H9 (cell line): ENCODE measurements at regions not wholly inside any gene's neighbourhood (a gene's known extent, or its start where the extent isn't known, plus 50 kb on each side); places are given as distances from the start of the nearest gene placed in this dataset.

Experiments
- DNase-seq: peaks from one replicate; pipeline ENCODE4 v3.0.0-alpha.2; 2017
- H2AFZ ChIP-seq: one replicate; pipeline ENCODE4 v1.6.1; 2013; ENCODE audit warnings: mild to moderate bottlenecking, low read length, control low read depth, moderate library complexity
- H2AK5ac ChIP-seq: 2 replicates; pipeline ENCODE4 v1.6.1; 2013; ENCODE audit warnings: low read length, control low read depth, mixed read lengths; ENCODE audit not compliant: insufficient read length
- H2BK120ac ChIP-seq: one replicate; pipeline ENCODE4 v1.6.1; 2013; ENCODE audit warnings: low read depth, mild to moderate bottlenecking, low read length, control low read depth, inconsistent platforms; ENCODE audit not compliant: poor library complexity, severe bottlenecking
- H2BK12ac ChIP-seq: 2 replicates; pipeline ENCODE4 v1.6.1; 2013; ENCODE audit warnings: low read length, control low read depth, mixed read lengths, low read depth; ENCODE audit not compliant: insufficient read length
- H2BK15ac ChIP-seq: 2 replicates; pipeline ENCODE4 v1.6.1; 2013; ENCODE audit warnings: low read depth, low read length, control low read depth
- H2BK20ac ChIP-seq: one replicate; pipeline ENCODE4 v1.6.1; 2013; ENCODE audit warnings: low read depth, mild to moderate bottlenecking, low read length, control low read depth, inconsistent platforms; ENCODE audit not compliant: poor library complexity, severe bottlenecking
- H2BK5ac ChIP-seq: 2 replicates; pipeline ENCODE4 v1.6.1; 2013; ENCODE audit warnings: low read length, control low read depth, mixed read lengths; ENCODE audit not compliant: insufficient read length
- H3K14ac ChIP-seq: 2 replicates; pipeline ENCODE4 v1.6.1; 2013; ENCODE audit warnings: low read length, control low read depth; ENCODE audit not compliant: insufficient read depth
- H3K18ac ChIP-seq: 2 replicates; pipeline ENCODE4 v1.6.1; 2013; ENCODE audit warnings: low read depth, mild to moderate bottlenecking, mixed read lengths, low read length, control low read depth; ENCODE audit not compliant: insufficient read length
- H3K23ac ChIP-seq: 2 replicates; pipeline ENCODE4 v1.6.1; 2013; ENCODE audit warnings: low read length, control low read depth, mixed read lengths, low read depth; ENCODE audit not compliant: insufficient read length
- H3K23me2 ChIP-seq: 2 replicates; pipeline ENCODE4 v1.6.1; 2013; ENCODE audit warnings: low read depth, mild to moderate bottlenecking, mixed read lengths, low read length, control low read depth; ENCODE audit not compliant: insufficient read length, poor library complexity, severe bottlenecking
- H3K27ac ChIP-seq: 2 replicates; pipeline ENCODE4 v1.5.1; 2013; ENCODE audit warnings: low read length, control low read depth, mixed read lengths, low read depth; ENCODE audit not compliant: insufficient read length
- H3K27me3 ChIP-seq: 2 replicates; pipeline ENCODE4 v1.6.1; 2013; ENCODE audit warnings: low read length, control low read depth, inconsistent platforms; ENCODE audit not compliant: insufficient read depth
- H3K4ac ChIP-seq: 2 replicates; pipeline ENCODE4 v1.6.1; 2013; ENCODE audit warnings: low read depth, mild to moderate bottlenecking, control low read depth, inconsistent platforms, low read length, moderate library complexity
- H3K4me1 ChIP-seq: 2 replicates; pipeline ENCODE4 v1.6.1; 2013; ENCODE audit warnings: low read length, control low read depth, inconsistent platforms; ENCODE audit not compliant: insufficient read depth
- H3K4me2 ChIP-seq: 2 replicates; pipeline ENCODE4 v1.6.1; 2013; ENCODE audit warnings: low read length, control low read depth, mixed read lengths; ENCODE audit not compliant: insufficient read length, insufficient read depth
- H3K56ac ChIP-seq: 2 replicates; pipeline ENCODE4 v1.6.1; 2013; ENCODE audit warnings: low read depth, mild to moderate bottlenecking, mixed read lengths, low read length, control low read depth; ENCODE audit not compliant: insufficient read length
- H3K79me1 ChIP-seq: 2 replicates; pipeline ENCODE4 v1.6.1; 2013; ENCODE audit warnings: low read depth, mild to moderate bottlenecking, moderate library complexity, low read length, control low read depth, inconsistent platforms; ENCODE audit not compliant: insufficient read depth, poor library complexity, severe bottlenecking
- H3K79me2 ChIP-seq: 2 replicates; pipeline ENCODE4 v1.6.1; 2013; ENCODE audit warnings: low read length, control low read depth, inconsistent platforms; ENCODE audit not compliant: insufficient read depth
- H3K9ac ChIP-seq: 2 replicates; pipeline ENCODE4 v1.6.1; 2013; ENCODE audit warnings: low read length, control low read depth, mixed read lengths; ENCODE audit not compliant: insufficient read length; ENCODE audit errors: extremely low read depth
- H3K9me3 ChIP-seq: one replicate; pipeline ENCODE4 v1.6.1; 2013; ENCODE audit warnings: low read depth, low read length, inconsistent platforms; ENCODE audit not compliant: control insufficient read depth
- H3T11ph ChIP-seq: one replicate; pipeline ENCODE4 v1.6.1; 2013; ENCODE audit warnings: mild to moderate bottlenecking, low read length, control low read depth, inconsistent platforms
- H4K20me1 ChIP-seq: one replicate; pipeline ENCODE4 v1.6.1; 2013; ENCODE audit not compliant: control insufficient read depth, insufficient read length, insufficient read depth
- H4K5ac ChIP-seq: 2 replicates; pipeline ENCODE4 v1.6.1; 2013; ENCODE audit warnings: low read depth, mild to moderate bottlenecking, mixed read lengths, low read length, control low read depth; ENCODE audit not compliant: insufficient read length
- H4K8ac ChIP-seq: replicated peaks from 2 replicates; pipeline ENCODE4 v1.6.1; 2013; ENCODE audit warnings: low read length, control low read depth, mixed read lengths, low read depth; ENCODE audit not compliant: insufficient read length
- H4K91ac ChIP-seq: 2 replicates; pipeline ENCODE4 v1.6.1; 2013; ENCODE audit warnings: low read depth, mild to moderate bottlenecking, moderate library complexity, mixed read lengths, low read length, control low read depth; ENCODE audit not compliant: insufficient read length
- H3K27ac Mint-ChIP-seq, 3 experiments: 2 replicates in 2 of 3; 3 replicates in 1 of 3; pipeline ENCODE4 v1.8.0; 2020 to 2021; ENCODE audit warnings: mixed read lengths in 3 of 3, mild to moderate bottlenecking in 1 of 3, moderate library complexity in 1 of 3
- H3K27me3 Mint-ChIP-seq: 2 replicates; pipeline ENCODE4 v1.8.0; 2021; ENCODE audit warnings: low read depth, mild to moderate bottlenecking, moderate library complexity, mixed read lengths
- H3K36me3 Mint-ChIP-seq, 3 experiments: 2 replicates in 2 of 3; 3 replicates in 1 of 3; pipeline ENCODE4 v1.8.0; 2020 to 2021; ENCODE audit warnings: low read depth in 3 of 3, mixed read lengths in 3 of 3; ENCODE audit not compliant: insufficient read depth in 1 of 3
- H3K4me1 Mint-ChIP-seq, 2 experiments: 2 replicates each; pipeline ENCODE4 v1.8.0; 2020; ENCODE audit warnings: mixed read lengths in 2 of 2
- H3K4me3 Mint-ChIP-seq, 2 experiments: 2 replicates in 1 of 2; 3 replicates in 1 of 2; pipeline ENCODE4 v1.8.0; 2020 to 2021; ENCODE audit warnings: mild to moderate bottlenecking in 2 of 2, mixed read lengths in 2 of 2, moderate library complexity in 1 of 2
- H3K9me3 Mint-ChIP-seq, 2 experiments: 2 replicates in 1 of 2; 3 replicates in 1 of 2; pipeline ENCODE4 v1.8.0; 2020; ENCODE audit warnings: mild to moderate bottlenecking in 2 of 2, mixed read lengths in 2 of 2, moderate library complexity in 1 of 2
- WGBS: extraction: QIAGEN DNeasy Blood & Tissue Kit; methylation state at CpG from one replicate; pipeline ENCODE4 v1.1.7; 2013; ENCODE audit warnings: missing lambda C conversion rate, low lambda C conversion rate, mixed read lengths; ENCODE audit not compliant: insufficient read length; ENCODE audit errors: extremely low coverage; 5-methylcytosine and 5-hydroxymethylcytosine counted together
- TF ChIP-seq, protein P1 (sequence below): fragments of 200-600 bp; sonication (generic); conservative IDR thresholded peaks from 3 replicates; pipeline ENCODE4 v1.8.0; 2021; ENCODE audit warnings: antibody characterized with exemption, mild to moderate bottlenecking

- H3K4ac ChIP-seq = no peak overlapping the region
- no peak overlapping the region for H3K14ac ChIP-seq
- H2BK120ac ChIP-seq = no peak overlapping the region
- no peaks in the 10 kb centered on the region for H3K4me1 ChIP-seq
- H3K27ac ChIP-seq = no peak overlapping the region
- no peak overlapping the region for H4K5ac ChIP-seq
- no peak overlapping the region for H4K91ac ChIP-seq
- no peak overlapping the region for H3K23ac ChIP-seq
- H3K4me3 Mint-ChIP-seq = no peak overlapping the region
- no peak overlapping the region for H3K18ac ChIP-seq
- H3K23me2 ChIP-seq = no peaks in the 10 kb centered on the region
- H3K56ac ChIP-seq = no peak overlapping the region
- no peak overlapping the region for H2BK5ac ChIP-seq
- H2AK5ac ChIP-seq = no peak overlapping the region
- no peak overlapping the region for H2BK15ac ChIP-seq
- H3K27me3 ChIP-seq = no peaks in the 10 kb centered on the region
- H2BK12ac ChIP-seq = no peak overlapping the region
- no peak overlapping the region for H3K9ac ChIP-seq
- no peaks in the 10 kb centered on the region for H3K79me1 ChIP-seq
- no CpG with 5 or more reads among the region's 2 CpGs for WGBS
- DNase-seq = no peak
- TF ChIP-seq, protein P1, sequence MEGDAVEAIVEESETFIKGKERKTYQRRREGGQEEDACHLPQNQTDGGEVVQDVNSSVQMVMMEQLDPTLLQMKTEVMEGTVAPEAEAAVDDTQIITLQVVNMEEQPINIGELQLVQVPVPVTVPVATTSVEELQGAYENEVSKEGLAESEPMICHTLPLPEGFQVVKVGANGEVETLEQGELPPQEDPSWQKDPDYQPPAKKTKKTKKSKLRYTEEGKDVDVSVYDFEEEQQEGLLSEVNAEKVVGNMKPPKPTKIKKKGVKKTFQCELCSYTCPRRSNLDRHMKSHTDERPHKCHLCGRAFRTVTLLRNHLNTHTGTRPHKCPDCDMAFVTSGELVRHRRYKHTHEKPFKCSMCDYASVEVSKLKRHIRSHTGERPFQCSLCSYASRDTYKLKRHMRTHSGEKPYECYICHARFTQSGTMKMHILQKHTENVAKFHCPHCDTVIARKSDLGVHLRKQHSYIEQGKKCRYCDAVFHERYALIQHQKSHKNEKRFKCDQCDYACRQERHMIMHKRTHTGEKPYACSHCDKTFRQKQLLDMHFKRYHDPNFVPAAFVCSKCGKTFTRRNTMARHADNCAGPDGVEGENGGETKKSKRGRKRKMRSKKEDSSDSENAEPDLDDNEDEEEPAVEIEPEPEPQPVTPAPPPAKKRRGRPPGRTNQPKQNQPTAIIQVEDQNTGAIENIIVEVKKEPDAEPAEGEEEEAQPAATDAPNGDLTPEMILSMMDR = no peak
- H3K36me3 Mint-ChIP-seq = no peaks in the 10 kb centered on the region
- no peak overlapping the region for H3K27ac Mint-ChIP-seq
- no peak overlapping the region for H3T11ph ChIP-seq
- peaks cover 5% of the 10 kb centered on the region for H3K27me3 Mint-ChIP-seq
- H3K4me2 ChIP-seq = no peak overlapping the region
- no peak overlapping the region for H2BK20ac ChIP-seq
- no peaks in the 10 kb centered on the region for H4K20me1 ChIP-seq
- H2AFZ ChIP-seq = no peak overlapping the region
- no peaks in the 10 kb centered on the region for H3K9me3 Mint-ChIP-seq
- H3K4me1 Mint-ChIP-seq = peaks cover 5 to 6% of the 10 kb centered on the region in 2 experiments
- H3K9me3 ChIP-seq = no peaks in the 10 kb centered on the region
- no peak overlapping the region for H4K8ac ChIP-seq
- H3K79me2 ChIP-seq = no peaks in the 10 kb centered on the region
Measured at GRCh38 chr6:884570-884969, 191.6 kb upstream of the EXOC2 start.
